H9 (cell line): ENCODE measurements at regions not wholly inside any gene's neighbourhood (a gene's known extent, or its start where the extent isn't known, plus 50 kb on each side); places are given as distances from the start of the nearest gene placed in this dataset.

Source experiments
- DNase-seq: peaks from one replicate; pipeline ENCODE4 v3.0.0-alpha.2; 2017
- H2AFZ ChIP-seq: one replicate; pipeline ENCODE4 v1.6.1; 2013; ENCODE audit warnings: mild to moderate bottlenecking, low read length, control low read depth, moderate library complexity
- H2AK5ac ChIP-seq: 2 replicates; pipeline ENCODE4 v1.6.1; 2013; ENCODE audit warnings: low read length, control low read depth, mixed read lengths; ENCODE audit not compliant: insufficient read length
- H2BK120ac ChIP-seq: one replicate; pipeline ENCODE4 v1.6.1; 2013; ENCODE audit warnings: low read depth, mild to moderate bottlenecking, low read length, control low read depth, inconsistent platforms; ENCODE audit not compliant: poor library complexity, severe bottlenecking
- H2BK12ac ChIP-seq: 2 replicates; pipeline ENCODE4 v1.6.1; 2013; ENCODE audit warnings: low read length, control low read depth, mixed read lengths, low read depth; ENCODE audit not compliant: insufficient read length
- H2BK15ac ChIP-seq: 2 replicates; pipeline ENCODE4 v1.6.1; 2013; ENCODE audit warnings: low read depth, low read length, control low read depth
- H2BK20ac ChIP-seq: one replicate; pipeline ENCODE4 v1.6.1; 2013; ENCODE audit warnings: low read depth, mild to moderate bottlenecking, low read length, control low read depth, inconsistent platforms; ENCODE audit not compliant: poor library complexity, severe bottlenecking
- H2BK5ac ChIP-seq: 2 replicates; pipeline ENCODE4 v1.6.1; 2013; ENCODE audit warnings: low read length, control low read depth, mixed read lengths; ENCODE audit not compliant: insufficient read length
- H3K14ac ChIP-seq: 2 replicates; pipeline ENCODE4 v1.6.1; 2013; ENCODE audit warnings: low read length, control low read depth; ENCODE audit not compliant: insufficient read depth
- H3K18ac ChIP-seq: 2 replicates; pipeline ENCODE4 v1.6.1; 2013; ENCODE audit warnings: low read depth, mild to moderate bottlenecking, mixed read lengths, low read length, control low read depth; ENCODE audit not compliant: insufficient read length
- H3K23ac ChIP-seq: 2 replicates; pipeline ENCODE4 v1.6.1; 2013; ENCODE audit warnings: low read length, control low read depth, mixed read lengths, low read depth; ENCODE audit not compliant: insufficient read length
- H3K23me2 ChIP-seq: 2 replicates; pipeline ENCODE4 v1.6.1; 2013; ENCODE audit warnings: low read depth, mild to moderate bottlenecking, mixed read lengths, low read length, control low read depth; ENCODE audit not compliant: insufficient read length, poor library complexity, severe bottlenecking
- H3K27ac ChIP-seq: 2 replicates; pipeline ENCODE4 v1.5.1; 2013; ENCODE audit warnings: low read length, control low read depth, mixed read lengths, low read depth; ENCODE audit not compliant: insufficient read length
- H3K27me3 ChIP-seq: 2 replicates; pipeline ENCODE4 v1.6.1; 2013; ENCODE audit warnings: low read length, control low read depth, inconsistent platforms; ENCODE audit not compliant: insufficient read depth
- H3K4ac ChIP-seq: 2 replicates; pipeline ENCODE4 v1.6.1; 2013; ENCODE audit warnings: low read depth, mild to moderate bottlenecking, control low read depth, inconsistent platforms, low read length, moderate library complexity
- H3K4me1 ChIP-seq: 2 replicates; pipeline ENCODE4 v1.6.1; 2013; ENCODE audit warnings: low read length, control low read depth, inconsistent platforms; ENCODE audit not compliant: insufficient read depth
- H3K4me2 ChIP-seq: 2 replicates; pipeline ENCODE4 v1.6.1; 2013; ENCODE audit warnings: low read length, control low read depth, mixed read lengths; ENCODE audit not compliant: insufficient read length, insufficient read depth
- H3K56ac ChIP-seq: 2 replicates; pipeline ENCODE4 v1.6.1; 2013; ENCODE audit warnings: low read depth, mild to moderate bottlenecking, mixed read lengths, low read length, control low read depth; ENCODE audit not compliant: insufficient read length
- H3K79me1 ChIP-seq: 2 replicates; pipeline ENCODE4 v1.6.1; 2013; ENCODE audit warnings: low read depth, mild to moderate bottlenecking, moderate library complexity, low read length, control low read depth, inconsistent platforms; ENCODE audit not compliant: insufficient read depth, poor library complexity, severe bottlenecking
- H3K79me2 ChIP-seq: 2 replicates; pipeline ENCODE4 v1.6.1; 2013; ENCODE audit warnings: low read length, control low read depth, inconsistent platforms; ENCODE audit not compliant: insufficient read depth
- H3K9ac ChIP-seq: 2 replicates; pipeline ENCODE4 v1.6.1; 2013; ENCODE audit warnings: low read length, control low read depth, mixed read lengths; ENCODE audit not compliant: insufficient read length; ENCODE audit errors: extremely low read depth
- H3K9me3 ChIP-seq: one replicate; pipeline ENCODE4 v1.6.1; 2013; ENCODE audit warnings: low read depth, low read length, inconsistent platforms; ENCODE audit not compliant: control insufficient read depth
- H3T11ph ChIP-seq: one replicate; pipeline ENCODE4 v1.6.1; 2013; ENCODE audit warnings: mild to moderate bottlenecking, low read length, control low read depth, inconsistent platforms
- H4K20me1 ChIP-seq: one replicate; pipeline ENCODE4 v1.6.1; 2013; ENCODE audit not compliant: control insufficient read depth, insufficient read length, insufficient read depth
- H4K5ac ChIP-seq: 2 replicates; pipeline ENCODE4 v1.6.1; 2013; ENCODE audit warnings: low read depth, mild to moderate bottlenecking, mixed read lengths, low read length, control low read depth; ENCODE audit not compliant: insufficient read length
- H4K8ac ChIP-seq: replicated peaks from 2 replicates; pipeline ENCODE4 v1.6.1; 2013; ENCODE audit warnings: low read length, control low read depth, mixed read lengths, low read depth; ENCODE audit not compliant: insufficient read length
- H4K91ac ChIP-seq: 2 replicates; pipeline ENCODE4 v1.6.1; 2013; ENCODE audit warnings: low read depth, mild to moderate bottlenecking, moderate library complexity, mixed read lengths, low read length, control low read depth; ENCODE audit not compliant: insufficient read length
- H3K27ac Mint-ChIP-seq, 3 experiments: 2 replicates in 2 of 3; 3 replicates in 1 of 3; pipeline ENCODE4 v1.8.0; 2020 to 2021; ENCODE audit warnings: mixed read lengths in 3 of 3, mild to moderate bottlenecking in 1 of 3, moderate library complexity in 1 of 3
- H3K27me3 Mint-ChIP-seq: 2 replicates; pipeline ENCODE4 v1.8.0; 2021; ENCODE audit warnings: low read depth, mild to moderate bottlenecking, moderate library complexity, mixed read lengths
- H3K36me3 Mint-ChIP-seq, 3 experiments: 2 replicates in 2 of 3; 3 replicates in 1 of 3; pipeline ENCODE4 v1.8.0; 2020 to 2021; ENCODE audit warnings: low read depth in 3 of 3, mixed read lengths in 3 of 3; ENCODE audit not compliant: insufficient read depth in 1 of 3
- H3K4me1 Mint-ChIP-seq, 2 experiments: 2 replicates each; pipeline ENCODE4 v1.8.0; 2020; ENCODE audit warnings: mixed read lengths in 2 of 2
- H3K4me3 Mint-ChIP-seq, 2 experiments: 2 replicates in 1 of 2; 3 replicates in 1 of 2; pipeline ENCODE4 v1.8.0; 2020 to 2021; ENCODE audit warnings: mild to moderate bottlenecking in 2 of 2, mixed read lengths in 2 of 2, moderate library complexity in 1 of 2
- H3K9me3 Mint-ChIP-seq, 2 experiments: 2 replicates in 1 of 2; 3 replicates in 1 of 2; pipeline ENCODE4 v1.8.0; 2020; ENCODE audit warnings: mild to moderate bottlenecking in 2 of 2, mixed read lengths in 2 of 2, moderate library complexity in 1 of 2
- WGBS: extraction: QIAGEN DNeasy Blood & Tissue Kit; methylation state at CpG from one replicate; pipeline ENCODE4 v1.1.7; 2013; ENCODE audit warnings: missing lambda C conversion rate, low lambda C conversion rate, mixed read lengths; ENCODE audit not compliant: insufficient read length; ENCODE audit errors: extremely low coverage; 5-methylcytosine and 5-hydroxymethylcytosine counted together
- TF ChIP-seq, protein P1 (sequence below): fragments of 200-600 bp; sonication (generic); conservative IDR thresholded peaks from 3 replicates; pipeline ENCODE4 v1.8.0; 2021; ENCODE audit warnings: antibody characterized with exemption, mild to moderate bottlenecking

- Histone ChIP-seq H2BK5ac (no peak overlapping the region), H3K27ac (no peak overlapping the region), H3K4me2 (no peak overlapping the region), H3K18ac (no peak overlapping the region), H3K14ac (no peak overlapping the region), H3K23ac (no peak overlapping the region), H3K4me1 (peaks cover 4% of the 10 kb centered on the region; the same call in 1 of the 2 replicates), H3K9me3 (no peaks in the 10 kb centered on the region), H3K23me2 (no peaks in the 10 kb centered on the region), H2BK20ac (no peak overlapping the region), H3K9ac (no peak overlapping the region), H2AFZ (no peak overlapping the region), H2BK12ac (no peak overlapping the region), H4K20me1 (no peaks in the 10 kb centered on the region), H3K4ac (no peak overlapping the region), H3K79me2 (no peaks in the 10 kb centered on the region), H3K79me1 (no peaks in the 10 kb centered on the region), H3T11ph (no peak overlapping the region), H4K91ac (no peak overlapping the region), H2BK120ac (no peak overlapping the region), H3K56ac (no peak overlapping the region), H3K27me3 (no peaks in the 10 kb centered on the region), H2BK15ac (no peak overlapping the region), H4K5ac (no peak overlapping the region), H4K8ac (no peak overlapping the region), H2AK5ac (no peak overlapping the region)
- no peaks in the 10 kb centered on the region; the same call in 1 of the 2 replicates for H3K27me3 Mint-ChIP-seq
- DNase-seq = no peak
- no CpG with 5 or more reads among the region's 3 CpGs for WGBS
- H3K36me3 Mint-ChIP-seq = peaks cover 0 to 19% (median 5%) of the 10 kb centered on the region in 3 experiments; a peak in 4 of 7 replicates
- H3K9me3 Mint-ChIP-seq = peaks cover 5 to 11% of the 10 kb centered on the region in 2 experiments; a peak in 3 of 5 replicates
- TF ChIP-seq, protein P1, sequence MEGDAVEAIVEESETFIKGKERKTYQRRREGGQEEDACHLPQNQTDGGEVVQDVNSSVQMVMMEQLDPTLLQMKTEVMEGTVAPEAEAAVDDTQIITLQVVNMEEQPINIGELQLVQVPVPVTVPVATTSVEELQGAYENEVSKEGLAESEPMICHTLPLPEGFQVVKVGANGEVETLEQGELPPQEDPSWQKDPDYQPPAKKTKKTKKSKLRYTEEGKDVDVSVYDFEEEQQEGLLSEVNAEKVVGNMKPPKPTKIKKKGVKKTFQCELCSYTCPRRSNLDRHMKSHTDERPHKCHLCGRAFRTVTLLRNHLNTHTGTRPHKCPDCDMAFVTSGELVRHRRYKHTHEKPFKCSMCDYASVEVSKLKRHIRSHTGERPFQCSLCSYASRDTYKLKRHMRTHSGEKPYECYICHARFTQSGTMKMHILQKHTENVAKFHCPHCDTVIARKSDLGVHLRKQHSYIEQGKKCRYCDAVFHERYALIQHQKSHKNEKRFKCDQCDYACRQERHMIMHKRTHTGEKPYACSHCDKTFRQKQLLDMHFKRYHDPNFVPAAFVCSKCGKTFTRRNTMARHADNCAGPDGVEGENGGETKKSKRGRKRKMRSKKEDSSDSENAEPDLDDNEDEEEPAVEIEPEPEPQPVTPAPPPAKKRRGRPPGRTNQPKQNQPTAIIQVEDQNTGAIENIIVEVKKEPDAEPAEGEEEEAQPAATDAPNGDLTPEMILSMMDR = no peak
- peaks cover 23 to 24% of the 10 kb centered on the region in 2 experiments for H3K4me1 Mint-ChIP-seq
- H3K27ac Mint-ChIP-seq = peak overlapping the region in 2 of 3 experiments; percentile 10 to 41; a peak in 1 of 7 replicates
- H3K4me3 Mint-ChIP-seq = no peak overlapping the region
Measured at GRCh38 chr11:32259641-32260081, 168.8 kb downstream of the RCN1 start.
